ENCODE measurements at regions not wholly inside any gene's neighbourhood (a gene's known extent, or its start where the extent isn't known, plus 50 kb on each side); places are given as distances from the start of the nearest gene placed in this dataset.

GRCh38 chr2:221169724-221170123 is 402.4 kb downstream of the EPHA4 start:
- no peak overlapping the region for H3K4me3 Mint-ChIP-seq
- no peak overlapping the region for H3K27ac Mint-ChIP-seq
- H3K27me3 Mint-ChIP-seq, result peaks cover 4% of the 10 kb centered on the region
- no peak for DNase-seq
- TF ChIP-seq, protein P1, sequence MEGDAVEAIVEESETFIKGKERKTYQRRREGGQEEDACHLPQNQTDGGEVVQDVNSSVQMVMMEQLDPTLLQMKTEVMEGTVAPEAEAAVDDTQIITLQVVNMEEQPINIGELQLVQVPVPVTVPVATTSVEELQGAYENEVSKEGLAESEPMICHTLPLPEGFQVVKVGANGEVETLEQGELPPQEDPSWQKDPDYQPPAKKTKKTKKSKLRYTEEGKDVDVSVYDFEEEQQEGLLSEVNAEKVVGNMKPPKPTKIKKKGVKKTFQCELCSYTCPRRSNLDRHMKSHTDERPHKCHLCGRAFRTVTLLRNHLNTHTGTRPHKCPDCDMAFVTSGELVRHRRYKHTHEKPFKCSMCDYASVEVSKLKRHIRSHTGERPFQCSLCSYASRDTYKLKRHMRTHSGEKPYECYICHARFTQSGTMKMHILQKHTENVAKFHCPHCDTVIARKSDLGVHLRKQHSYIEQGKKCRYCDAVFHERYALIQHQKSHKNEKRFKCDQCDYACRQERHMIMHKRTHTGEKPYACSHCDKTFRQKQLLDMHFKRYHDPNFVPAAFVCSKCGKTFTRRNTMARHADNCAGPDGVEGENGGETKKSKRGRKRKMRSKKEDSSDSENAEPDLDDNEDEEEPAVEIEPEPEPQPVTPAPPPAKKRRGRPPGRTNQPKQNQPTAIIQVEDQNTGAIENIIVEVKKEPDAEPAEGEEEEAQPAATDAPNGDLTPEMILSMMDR (IDR thresholded peaks at IDR 0.05), result no peak
- intact Hi-C loops (cut with micrococcal nuclease), result no loop called here
- ChIA-PET POLR2A (no interaction called here), CTCF (no interaction called here)
- ATAC-seq (ENCODE audit: low read depth), result no peak
- no peaks in the 10 kb centered on the region for H3K36me3 Mint-ChIP-seq (ENCODE audit: low read depth)
- H3K9me3 Mint-ChIP-seq, result peaks cover 2% of the 10 kb centered on the region
- H3K4me1 Mint-ChIP-seq, result peaks cover 9% of the 10 kb centered on the region

DNA sequence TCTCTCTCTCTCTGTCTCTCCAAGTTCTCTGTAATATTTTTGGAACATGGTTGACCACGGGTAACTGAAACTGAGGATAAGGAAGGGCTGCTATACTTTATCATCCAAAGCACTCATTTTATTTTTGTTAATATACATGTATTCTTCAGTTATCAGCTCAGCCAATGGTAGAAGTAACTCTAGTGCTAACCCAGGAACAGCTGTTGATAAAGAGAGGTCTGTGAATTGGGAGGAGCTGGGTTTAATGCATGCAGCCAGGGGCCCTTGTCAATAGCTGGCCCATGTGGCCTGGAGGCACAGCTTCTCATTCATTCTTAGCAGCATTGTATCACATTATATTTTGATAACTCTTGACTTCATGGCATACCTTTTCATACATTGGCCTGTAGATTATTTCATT is 401.6 kb downstream of the EPHA4 start:
- POLR2A ChIA-PET, result no interaction called here
- Mint-ChIP-seq H3K27me3 (peaks cover 4% of the 10 kb centered on the region), H3K9me3 (peaks cover 2% of the 10 kb centered on the region), H3K36me3 (ENCODE audit: low read depth) (no peaks in the 10 kb centered on the region), H3K4me1 (peaks cover 9% of the 10 kb centered on the region), H3K27ac (no peak overlapping the region), H3K4me3 (no peak overlapping the region)
- no peak for ATAC-seq (ENCODE audit: low read depth)
- no peak for DNase-seq
- intact Hi-C loops (cut with micrococcal nuclease), result no loop called here
- TF ChIP-seq, protein P1 (IDR thresholded peaks at IDR 0.05), result no peak
- CTCF ChIA-PET, result no interaction called here

- CTCF ChIA-PET, result no interaction called here
- H3K4me1 Mint-ChIP-seq, result no peaks in the 10 kb centered on the region
- TF ChIP-seq, protein P1 (IDR thresholded peaks at IDR 0.05), result no peak
- H3K4me3 Mint-ChIP-seq, result no peak overlapping the region
- intact Hi-C loops (cut with micrococcal nuclease), result no loop called here
- H3K36me3 Mint-ChIP-seq (ENCODE audit: low read depth), result no peaks in the 10 kb centered on the region
- peaks cover 3% of the 10 kb centered on the region for H3K27me3 Mint-ChIP-seq
- POLR2A ChIA-PET, result no interaction called here
- H3K27ac Mint-ChIP-seq, result no peak overlapping the region
- ATAC-seq (ENCODE audit: low read depth), result no peak
- H3K9me3 Mint-ChIP-seq, result peaks cover 2% of the 10 kb centered on the region
- no peak for DNase-seq
Observed at GRCh38 chr2:221176667-221177066, 395.4 kb downstream of the EPHA4 start.

DNA sequence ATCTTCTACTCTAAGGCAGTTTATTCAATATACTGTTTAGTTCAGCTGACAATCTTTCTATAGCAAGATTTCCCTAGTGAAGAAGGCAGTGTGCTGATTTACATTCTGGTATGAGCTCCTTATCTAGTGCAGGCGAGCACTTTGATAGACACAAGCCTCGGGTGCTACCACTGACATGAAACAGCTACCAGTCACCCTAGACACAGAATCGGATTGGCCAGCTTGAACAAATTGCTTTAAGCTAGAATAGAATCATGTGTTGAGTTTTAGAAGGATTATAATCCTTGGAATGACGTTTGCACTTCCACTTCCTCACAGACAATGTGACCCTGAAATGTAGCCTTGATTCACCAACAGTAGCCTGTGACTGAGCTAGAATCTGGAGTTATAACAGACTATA is 394.0 kb downstream of the EPHA4 start:
- H3K36me3 Mint-ChIP-seq (ENCODE audit: low read depth), result no peaks in the 10 kb centered on the region
- no peak overlapping the region for H3K27ac Mint-ChIP-seq
- ChIA-PET CTCF (no interaction called here), POLR2A (interaction anchor here (0.6 kb wide), 1 partner anchor 16 kb away, joined by 4 read pairs; no protein-coding TSS in a partner anchor)
- ATAC-seq (ENCODE audit: low read depth), result no peak
- no peak for DNase-seq
- peaks cover 3% of the 10 kb centered on the region for H3K27me3 Mint-ChIP-seq
- H3K4me3 Mint-ChIP-seq, result no peak overlapping the region
- TF ChIP-seq, protein P1 (IDR thresholded peaks at IDR 0.05), result no peak
- H3K4me1 Mint-ChIP-seq, result no peaks in the 10 kb centered on the region
- intact Hi-C loops (cut with micrococcal nuclease), result no loop called here
- peaks cover 2% of the 10 kb centered on the region for H3K9me3 Mint-ChIP-seq

GRCh38 chr2:221186873-221187272 is 385.2 kb downstream of the EPHA4 start:
- no peaks in the 10 kb centered on the region for H3K36me3 Mint-ChIP-seq (ENCODE audit: low read depth)
- TF ChIP-seq, protein P1 (IDR thresholded peaks at IDR 0.05), result no peak
- H3K27me3 Mint-ChIP-seq, result peaks cover 11% of the 10 kb centered on the region
- ATAC-seq (ENCODE audit: low read depth), result no peak
- intact Hi-C loops (cut with micrococcal nuclease), result loop anchor here (2.0 kb wide), 1 partner anchor 66 kb away; no protein-coding TSS in a partner anchor
- no peaks in the 10 kb centered on the region for H3K9me3 Mint-ChIP-seq
- DNase-seq, result no peak
- CTCF ChIA-PET, result no interaction called here
- H3K4me1 Mint-ChIP-seq, result no peaks in the 10 kb centered on the region
- H3K4me3 Mint-ChIP-seq, result no peak overlapping the region
- H3K27ac Mint-ChIP-seq, result no peak overlapping the region
- POLR2A ChIA-PET, result no interaction called here
